ENCODE measurements at regions not wholly inside any gene's neighbourhood (a gene's known extent, or its start where the extent isn't known, plus 50 kb on each side); places are given as distances from the start of the nearest gene placed in this dataset.

GRCh38 chr3:28835249-28835648 lies 445.6 kb upstream of the RBMS3 start:
- no peak for DNase-seq

- no peak for DNase-seq
These were observed 445.1 kb upstream of the RBMS3 start for GRCh38 chr3:28835751-28836150.

DNA sequence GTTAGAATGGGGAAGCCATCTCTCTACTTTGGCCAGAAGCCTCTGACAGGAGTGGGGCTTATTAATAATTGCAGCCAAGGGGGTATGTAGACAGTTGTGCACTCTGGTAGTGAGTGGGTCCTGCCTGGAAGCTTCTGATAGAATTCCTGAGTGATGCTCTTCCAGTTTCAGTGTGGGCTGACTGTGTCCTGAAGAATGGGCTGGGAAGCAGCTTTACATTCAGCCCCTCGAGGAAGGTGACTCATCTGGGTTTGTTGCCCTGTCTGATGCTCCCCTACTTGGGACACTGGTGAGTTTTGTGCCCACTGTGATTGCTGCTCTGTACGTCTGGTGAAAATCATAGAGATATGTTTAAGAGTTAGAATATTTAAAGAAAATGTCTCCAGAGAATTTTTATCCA lies 444.7 kb upstream of the RBMS3 start:
- no peak for DNase-seq

DNA sequence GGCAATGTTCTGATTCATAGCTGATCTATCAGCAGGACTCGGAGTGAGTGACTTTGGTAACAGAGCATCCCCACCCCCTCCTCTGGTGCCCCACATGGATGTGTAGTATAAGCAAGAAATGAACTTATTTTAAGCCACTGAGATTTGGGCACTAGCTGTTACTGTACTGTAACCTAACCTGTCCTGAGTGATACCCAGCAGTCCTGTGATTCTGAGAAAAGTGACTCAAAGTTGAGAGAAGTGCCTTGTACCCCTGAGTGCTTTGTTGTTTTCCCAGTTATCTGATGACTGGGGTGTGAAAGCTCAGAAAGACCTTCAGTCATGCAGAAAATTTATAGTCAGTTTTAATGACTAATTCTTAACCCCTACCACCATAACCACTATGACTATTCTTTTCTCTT lies 439.9 kb upstream of the RBMS3 start:
- DNase-seq = no peak

GRCh38 chr3:28841441-28841840 lies 439.4 kb upstream of the RBMS3 start:
- DNase-seq = no peak

DNA sequence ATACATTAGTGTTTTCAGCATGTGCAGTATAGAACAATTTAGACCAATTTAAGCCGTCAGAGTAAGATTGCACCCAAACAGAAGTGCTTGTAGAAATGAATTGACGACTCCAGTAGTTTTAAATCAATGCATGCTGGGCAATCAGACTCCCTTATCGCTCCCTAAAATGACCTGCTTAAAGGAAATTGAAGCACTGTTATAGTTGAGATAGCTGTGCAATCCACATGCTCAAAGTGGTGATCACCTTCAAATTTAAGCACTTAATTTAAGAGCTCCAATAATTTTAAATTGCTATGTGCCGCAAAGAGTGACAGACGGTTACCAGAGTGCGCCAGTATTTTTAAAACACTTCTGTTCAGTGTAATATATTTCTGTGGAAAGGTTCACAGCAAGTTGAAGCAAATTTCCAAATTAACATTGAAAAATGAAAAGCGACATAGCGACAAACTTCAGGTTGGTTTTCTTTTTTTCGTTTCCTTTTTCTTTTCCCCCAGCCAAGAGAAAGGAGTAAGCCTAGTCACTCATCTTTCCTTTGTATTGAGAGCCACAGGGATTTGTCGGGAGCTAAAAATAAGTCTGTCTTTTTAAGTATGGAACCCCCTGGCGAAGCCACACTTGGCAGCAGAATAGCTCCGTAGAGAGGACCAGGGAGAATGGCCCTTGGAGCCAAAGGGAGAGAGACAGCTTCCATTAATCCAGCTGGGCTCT lies 436.4 kb upstream of the RBMS3 start:
- DNase-seq = no peak

DNA sequence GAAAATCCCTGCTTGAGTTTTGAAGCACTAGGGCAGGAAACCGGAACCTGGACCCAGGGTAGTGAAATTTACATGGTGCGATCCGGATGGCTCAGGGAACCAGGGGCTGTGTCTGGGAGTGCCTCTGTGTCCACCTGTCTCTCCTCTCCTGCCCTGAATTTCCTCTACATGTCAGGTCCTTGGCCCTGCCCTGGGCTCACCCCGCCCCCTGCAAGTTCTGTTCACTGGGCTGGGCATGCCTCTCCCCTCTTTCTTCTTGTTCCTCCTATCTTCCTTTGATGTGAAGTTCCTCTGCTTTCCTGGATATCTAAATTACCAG lies 435.9 kb upstream of the RBMS3 start:
- no peak for DNase-seq

GRCh38 chr3:28846971-28847478 lies 433.8 kb upstream of the RBMS3 start:
- no peak for DNase-seq

GRCh38 chr3:28847736-28848135 lies 433.1 kb upstream of the RBMS3 start:
- no peak for DNase-seq

DNA sequence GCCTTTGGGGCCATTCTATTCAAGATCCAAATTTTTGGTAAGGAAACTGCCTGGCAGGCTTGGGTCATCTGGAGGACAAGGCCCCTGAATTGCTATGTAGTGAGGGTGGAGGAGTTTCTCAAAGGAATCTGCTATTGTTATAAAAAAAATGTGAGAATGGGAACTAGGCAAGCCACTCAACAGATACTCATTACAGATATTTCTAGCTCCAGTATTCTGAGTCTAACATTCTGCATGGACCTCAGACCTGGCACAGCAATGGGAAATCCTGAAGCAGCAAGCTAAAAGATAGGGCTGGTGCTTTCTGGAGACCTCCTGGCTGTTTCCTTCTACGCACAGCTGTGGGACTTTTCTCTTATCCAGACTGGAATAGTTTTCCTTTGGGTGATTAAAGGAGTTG lies 430.7 kb upstream of the RBMS3 start:
- no peak for DNase-seq

DNA sequence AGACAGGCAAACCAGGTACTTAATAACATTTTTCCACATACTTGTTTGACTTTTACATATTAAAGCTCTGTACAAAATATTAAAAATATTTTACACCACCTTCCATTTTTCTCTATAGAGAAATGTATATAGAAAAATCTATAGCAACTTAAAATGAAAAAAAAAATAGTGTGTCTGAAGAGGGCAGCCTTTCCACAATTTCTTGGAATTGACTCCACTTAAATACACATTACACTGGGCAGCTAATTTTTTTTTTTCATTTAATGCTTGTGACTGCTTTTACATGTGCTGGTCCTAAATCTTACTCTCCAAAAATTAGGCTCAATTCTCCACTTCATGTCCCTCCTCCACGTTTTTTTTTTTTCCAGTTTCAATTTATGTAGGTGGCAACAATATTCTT lies 427.0 kb upstream of the RBMS3 start:
- no peak for DNase-seq

DNA sequence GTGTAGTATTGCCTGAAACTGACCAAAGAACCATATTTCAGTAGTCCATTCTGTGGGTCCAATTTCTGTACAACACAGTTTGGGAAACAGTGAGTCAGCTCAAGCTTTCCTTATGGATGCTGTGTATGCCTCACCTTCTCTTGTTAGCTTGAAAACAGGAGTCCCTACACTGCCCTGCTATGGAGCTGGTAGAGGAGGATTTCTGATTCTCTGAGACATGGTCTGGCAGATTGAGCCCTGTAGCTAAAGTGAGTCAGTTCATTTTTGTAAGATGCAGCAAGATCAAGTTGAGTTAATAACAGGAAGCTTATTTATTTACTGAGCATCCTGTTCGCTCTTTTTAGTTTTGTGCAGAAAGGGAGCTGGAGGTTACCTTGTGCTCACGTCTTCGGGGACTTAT lies 424.1 kb upstream of the RBMS3 start:
- DNase-seq = no peak

DNA sequence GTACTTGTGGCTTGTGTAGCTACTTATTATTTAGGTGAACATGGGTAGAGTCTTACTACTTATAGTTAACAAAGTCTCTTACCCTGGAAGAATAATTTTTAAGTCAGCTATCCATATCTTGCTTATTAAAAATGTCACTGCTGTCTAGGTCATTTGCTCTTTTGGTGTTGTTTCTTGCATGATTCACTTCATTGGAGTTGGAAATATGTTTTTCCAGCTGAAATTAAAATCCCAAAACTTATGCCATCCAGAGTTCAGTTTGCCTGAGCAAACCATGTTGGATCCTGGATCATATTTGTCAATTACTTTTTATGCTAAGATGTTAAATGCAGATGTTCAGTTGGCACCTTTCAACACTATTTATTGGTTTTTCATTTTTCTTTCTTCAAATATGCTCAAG lies 421.0 kb upstream of the RBMS3 start:
- no peak for DNase-seq

DNA sequence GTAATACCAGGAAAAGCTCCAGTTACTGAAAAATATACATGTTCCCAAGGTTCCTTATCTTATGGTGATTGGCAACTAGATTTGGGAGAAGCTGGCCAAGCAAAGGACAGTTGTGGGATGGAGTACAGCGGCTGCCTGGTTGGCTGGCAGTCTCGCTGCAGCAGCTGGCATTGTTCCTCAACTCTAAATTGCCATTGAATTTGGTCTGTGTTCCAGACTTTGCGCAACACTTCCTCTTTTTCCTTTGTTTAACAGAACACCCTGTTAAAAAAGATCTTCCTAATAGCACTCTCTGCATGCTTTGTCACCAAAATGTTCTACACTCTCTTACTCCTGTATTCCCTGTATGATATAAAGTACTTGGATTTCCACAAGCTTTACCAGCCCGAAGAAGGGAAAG lies 420.6 kb upstream of the RBMS3 start:
- no peak for DNase-seq

DNA sequence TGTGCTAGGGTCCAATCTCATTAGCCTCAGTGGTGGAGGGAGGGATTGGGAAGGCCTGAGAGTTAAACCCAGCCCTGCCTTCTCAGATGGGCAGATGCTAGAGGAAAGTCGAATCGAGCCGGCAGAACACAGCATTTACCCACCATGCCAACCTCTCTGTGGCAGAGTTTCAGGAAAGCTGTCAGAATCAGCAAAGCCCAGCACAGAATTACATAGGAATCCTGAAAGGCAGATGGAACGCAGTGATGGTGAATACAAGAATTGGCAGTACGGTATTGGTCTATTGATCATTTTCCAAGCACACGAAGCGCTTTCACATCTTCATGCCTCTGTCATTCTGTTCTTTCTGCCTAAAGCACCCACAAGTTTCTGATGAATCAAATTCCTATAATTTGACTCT lies 417.7 kb upstream of the RBMS3 start:
- DNase-seq = no peak

DNA sequence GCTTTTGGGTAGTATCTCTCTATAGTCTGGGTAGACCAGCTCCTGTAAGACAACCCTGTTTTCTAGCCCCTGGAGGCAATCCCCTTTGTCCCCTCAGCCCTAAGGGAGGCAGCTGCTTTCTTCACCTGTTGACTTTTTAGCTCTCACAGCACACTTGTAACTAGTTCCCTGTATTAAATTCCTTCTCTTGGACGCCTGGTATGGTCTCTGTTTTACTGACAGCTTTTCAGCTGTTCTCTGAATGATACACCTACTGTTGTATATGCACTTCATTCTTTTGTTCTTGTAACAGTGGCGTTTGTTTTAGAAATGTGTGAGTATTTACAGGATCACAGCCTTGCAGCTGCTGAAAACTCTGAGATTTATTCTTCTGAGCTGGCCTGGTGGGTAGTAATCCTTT lies 413.0 kb upstream of the RBMS3 start:
- no peak for DNase-seq

GRCh38 chr3:28868897-28869296 lies 412.0 kb upstream of the RBMS3 start:
- no peak for DNase-seq

DNA sequence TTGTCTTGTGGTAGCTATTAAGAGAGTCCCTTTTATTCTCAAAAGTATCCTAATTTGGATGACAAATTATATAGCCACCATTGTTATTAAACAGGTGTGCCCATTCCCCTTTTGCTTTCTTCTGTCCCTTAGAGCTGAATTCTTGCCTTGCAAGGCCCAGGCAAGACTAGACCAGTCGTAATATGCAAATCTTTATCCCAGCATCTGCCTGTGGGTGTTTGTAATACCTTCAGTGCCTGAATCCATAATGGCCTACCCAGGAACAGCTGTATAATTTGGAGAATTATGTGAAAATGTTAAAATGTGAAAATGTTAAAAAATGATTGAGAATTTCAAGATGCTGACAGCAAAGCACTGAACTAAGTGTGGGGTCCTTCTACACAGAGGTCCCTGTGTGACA lies 403.0 kb upstream of the RBMS3 start:
- DNase-seq = no peak

DNA sequence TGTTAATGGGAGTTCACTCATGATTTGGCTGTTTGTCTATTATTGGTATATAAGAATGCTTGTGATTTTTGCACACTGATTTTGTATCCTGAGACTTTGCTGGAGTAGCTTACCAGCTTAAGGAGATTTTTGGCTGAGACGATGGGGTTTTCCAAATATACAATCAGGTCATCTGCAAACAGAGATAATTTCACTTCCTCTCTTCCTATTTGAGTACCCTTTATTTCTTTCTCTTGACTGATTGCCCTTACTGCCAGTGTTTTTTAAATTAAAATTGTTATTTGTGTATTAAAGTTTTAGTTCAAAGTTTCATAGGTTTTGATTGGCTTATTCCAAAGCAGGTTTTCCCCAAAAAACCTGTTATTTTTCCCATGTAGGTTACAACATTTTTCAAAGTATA lies 390.5 kb upstream of the RBMS3 start:
- DNase-seq = no peak

DNA sequence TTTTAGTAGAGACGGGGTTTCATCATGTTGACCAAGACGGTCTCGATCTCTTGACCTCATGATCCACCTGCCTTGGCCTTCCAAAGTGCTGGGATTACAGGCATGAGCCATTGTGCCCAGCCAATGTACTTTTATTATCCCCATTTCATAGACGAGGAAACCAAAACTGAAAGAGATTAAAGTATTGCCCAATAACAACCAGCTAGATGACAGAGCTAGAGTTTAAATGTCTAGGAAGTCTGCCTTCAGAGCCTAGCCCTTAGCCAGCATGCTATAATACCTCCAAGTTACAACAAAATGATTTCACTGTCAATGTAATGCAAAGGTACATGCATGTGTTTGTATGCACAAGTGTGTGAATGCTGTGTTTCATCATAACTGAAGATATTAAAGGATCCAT lies 389.4 kb upstream of the RBMS3 start:
- no peak for DNase-seq

DNA sequence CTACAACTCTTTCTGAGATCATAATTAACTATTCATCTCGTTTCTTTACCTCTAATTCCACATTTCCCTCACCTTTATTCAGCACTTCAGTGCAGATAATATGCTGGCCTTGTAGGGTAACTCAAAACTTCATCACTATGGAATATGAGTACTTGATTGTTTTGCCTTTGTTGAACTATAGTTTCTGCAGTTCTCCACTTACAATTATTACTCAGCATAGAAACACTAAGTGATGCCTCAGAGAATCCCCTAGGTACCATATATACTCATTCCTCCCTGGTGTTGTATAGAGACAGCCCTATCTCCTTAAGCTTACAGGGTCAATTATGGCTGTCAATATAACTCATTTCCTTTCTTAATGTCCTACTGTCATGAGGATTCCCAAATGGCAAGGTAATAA lies 380.6 kb upstream of the RBMS3 start:
- no peak for DNase-seq

DNA sequence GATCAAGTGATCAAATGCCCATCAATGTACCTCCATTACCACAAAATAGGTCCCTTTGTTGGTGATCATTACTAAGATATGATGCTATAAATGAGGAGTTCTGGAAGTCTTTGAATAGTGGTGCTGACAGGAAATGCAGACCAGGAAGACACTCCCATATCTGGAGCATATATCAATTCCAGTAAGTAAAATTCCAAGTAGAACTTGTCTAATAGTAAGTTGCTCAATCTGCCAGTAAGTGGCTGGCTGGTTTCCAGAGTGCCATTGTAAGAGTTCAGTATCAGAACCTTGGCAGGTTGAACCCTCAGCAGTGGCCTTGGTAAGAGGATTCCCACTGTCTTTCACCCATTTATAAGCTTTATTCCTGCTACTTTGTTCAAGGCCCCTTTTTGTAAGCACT lies 379.9 kb upstream of the RBMS3 start:
- DNase-seq = no peak

DNA sequence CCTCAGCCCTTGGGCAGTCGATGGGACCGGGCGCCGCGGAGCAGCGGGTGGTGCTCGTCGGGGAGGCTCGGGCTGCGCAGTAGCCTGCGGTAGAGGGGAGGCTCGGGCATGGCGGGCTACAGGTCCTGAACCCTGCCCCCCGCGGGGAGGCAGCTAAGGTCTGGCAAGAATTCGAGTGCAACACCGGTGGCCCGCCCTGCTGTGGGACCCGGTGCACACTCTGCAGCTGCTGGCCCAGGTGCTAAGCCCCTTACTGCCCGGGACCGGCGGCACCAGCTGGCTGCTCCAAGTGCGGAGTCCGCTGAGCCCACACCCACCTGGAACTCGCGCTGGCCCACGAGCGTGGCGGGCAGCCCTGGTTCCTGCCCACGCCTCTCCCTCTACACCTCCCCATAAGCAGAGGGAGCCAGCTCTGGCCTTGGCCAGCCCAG lies 377.7 kb upstream of the RBMS3 start:
- no peak for DNase-seq

DNA sequence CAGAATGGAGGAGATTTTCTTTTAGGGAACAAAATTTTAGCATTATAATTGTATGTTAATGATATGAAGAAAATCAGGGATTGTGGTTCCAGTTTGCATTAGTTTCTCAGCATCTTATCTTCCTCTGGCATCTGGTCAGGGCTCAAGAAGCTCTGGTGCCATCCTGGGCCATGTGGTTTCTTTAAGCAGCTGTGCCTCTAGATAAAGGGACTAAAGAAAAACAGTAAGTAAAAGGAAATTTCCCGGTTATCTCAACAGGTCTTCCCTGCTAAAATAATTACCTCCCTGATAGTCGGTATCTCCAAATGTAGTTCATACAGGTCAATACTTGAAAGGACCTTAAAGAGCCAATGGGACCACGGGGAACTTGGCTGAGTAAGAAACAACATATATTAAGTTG lies 375.1 kb upstream of the RBMS3 start:
- no peak for DNase-seq

DNA sequence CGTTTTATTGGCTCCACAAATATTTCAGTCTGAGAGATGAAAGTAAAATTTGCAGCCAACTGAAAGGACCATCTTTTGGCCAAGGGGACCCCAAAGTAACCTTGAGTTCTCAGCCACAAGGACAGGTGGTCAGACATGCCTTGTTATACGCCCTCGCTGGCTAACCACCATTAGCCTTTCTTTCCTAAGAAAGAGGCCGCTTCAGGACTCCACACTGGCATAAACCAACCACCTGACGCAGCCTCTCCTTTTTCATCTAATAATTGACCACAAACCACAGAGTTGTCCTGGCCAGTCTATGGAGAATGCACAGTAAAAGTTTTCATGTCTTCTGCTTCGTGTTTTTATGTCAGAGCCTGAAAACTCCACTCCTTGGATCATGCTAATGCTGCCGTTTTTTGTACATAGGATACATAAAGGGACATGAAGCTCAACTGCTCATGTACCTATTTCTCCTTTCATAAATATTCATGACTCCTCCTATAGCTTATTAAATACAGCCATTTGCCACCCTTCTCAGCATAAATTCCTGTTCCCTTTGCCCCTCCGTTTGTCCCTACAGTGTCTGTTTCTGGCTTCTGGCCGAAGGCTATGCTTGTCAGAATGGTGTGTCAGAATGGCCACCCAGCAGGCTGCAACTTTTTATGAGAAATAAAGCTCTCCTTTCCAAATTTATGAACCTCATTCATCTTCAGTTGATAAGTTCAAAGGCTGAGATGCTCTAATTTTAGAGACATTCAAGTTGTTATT lies 374.1 kb upstream of the RBMS3 start:
- DNase-seq = no peak
